ENCODE measurements at regions not wholly inside any gene's neighbourhood (a gene's known extent, or its start where the extent isn't known, plus 50 kb on each side); places are given as distances from the start of the nearest gene placed in this dataset.

DNA sequence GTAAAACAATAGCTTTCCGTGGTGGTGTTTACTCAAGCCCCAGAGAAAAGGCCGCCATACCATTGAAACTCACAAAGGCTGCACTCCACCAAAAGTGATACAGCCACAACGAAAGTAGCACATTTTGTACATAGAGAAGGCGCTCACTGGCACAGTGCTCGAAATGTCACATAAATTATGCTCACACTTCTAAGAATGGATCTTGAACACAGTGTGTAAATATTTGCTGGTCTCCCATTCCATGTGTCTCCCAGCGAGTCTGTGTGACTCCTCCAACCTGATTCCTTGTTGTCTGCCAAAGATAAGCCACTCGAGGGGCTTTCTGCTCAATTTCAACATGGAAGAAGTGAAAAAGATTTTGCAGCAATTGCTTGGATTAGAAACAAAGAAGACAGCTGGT, 234.0 kb upstream of the VCX3A start:
- TF ChIP-seq EZH2phosphoT487 (IDR thresholded peaks at IDR 0.05; ENCODE audit: borderline replicate concordance, low read length) = no peak
- TF ChIP-seq, protein P1, sequence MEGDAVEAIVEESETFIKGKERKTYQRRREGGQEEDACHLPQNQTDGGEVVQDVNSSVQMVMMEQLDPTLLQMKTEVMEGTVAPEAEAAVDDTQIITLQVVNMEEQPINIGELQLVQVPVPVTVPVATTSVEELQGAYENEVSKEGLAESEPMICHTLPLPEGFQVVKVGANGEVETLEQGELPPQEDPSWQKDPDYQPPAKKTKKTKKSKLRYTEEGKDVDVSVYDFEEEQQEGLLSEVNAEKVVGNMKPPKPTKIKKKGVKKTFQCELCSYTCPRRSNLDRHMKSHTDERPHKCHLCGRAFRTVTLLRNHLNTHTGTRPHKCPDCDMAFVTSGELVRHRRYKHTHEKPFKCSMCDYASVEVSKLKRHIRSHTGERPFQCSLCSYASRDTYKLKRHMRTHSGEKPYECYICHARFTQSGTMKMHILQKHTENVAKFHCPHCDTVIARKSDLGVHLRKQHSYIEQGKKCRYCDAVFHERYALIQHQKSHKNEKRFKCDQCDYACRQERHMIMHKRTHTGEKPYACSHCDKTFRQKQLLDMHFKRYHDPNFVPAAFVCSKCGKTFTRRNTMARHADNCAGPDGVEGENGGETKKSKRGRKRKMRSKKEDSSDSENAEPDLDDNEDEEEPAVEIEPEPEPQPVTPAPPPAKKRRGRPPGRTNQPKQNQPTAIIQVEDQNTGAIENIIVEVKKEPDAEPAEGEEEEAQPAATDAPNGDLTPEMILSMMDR (IDR thresholded peaks at IDR 0.05; ENCODE audit: low read depth, low read length, poor library complexity, severe bottlenecking) = no peak
